ENCODE measurements at regions not wholly inside any gene's neighbourhood (a gene's known extent, or its start where the extent isn't known, plus 50 kb on each side); places are given as distances from the start of the nearest gene placed in this dataset.

DNA sequence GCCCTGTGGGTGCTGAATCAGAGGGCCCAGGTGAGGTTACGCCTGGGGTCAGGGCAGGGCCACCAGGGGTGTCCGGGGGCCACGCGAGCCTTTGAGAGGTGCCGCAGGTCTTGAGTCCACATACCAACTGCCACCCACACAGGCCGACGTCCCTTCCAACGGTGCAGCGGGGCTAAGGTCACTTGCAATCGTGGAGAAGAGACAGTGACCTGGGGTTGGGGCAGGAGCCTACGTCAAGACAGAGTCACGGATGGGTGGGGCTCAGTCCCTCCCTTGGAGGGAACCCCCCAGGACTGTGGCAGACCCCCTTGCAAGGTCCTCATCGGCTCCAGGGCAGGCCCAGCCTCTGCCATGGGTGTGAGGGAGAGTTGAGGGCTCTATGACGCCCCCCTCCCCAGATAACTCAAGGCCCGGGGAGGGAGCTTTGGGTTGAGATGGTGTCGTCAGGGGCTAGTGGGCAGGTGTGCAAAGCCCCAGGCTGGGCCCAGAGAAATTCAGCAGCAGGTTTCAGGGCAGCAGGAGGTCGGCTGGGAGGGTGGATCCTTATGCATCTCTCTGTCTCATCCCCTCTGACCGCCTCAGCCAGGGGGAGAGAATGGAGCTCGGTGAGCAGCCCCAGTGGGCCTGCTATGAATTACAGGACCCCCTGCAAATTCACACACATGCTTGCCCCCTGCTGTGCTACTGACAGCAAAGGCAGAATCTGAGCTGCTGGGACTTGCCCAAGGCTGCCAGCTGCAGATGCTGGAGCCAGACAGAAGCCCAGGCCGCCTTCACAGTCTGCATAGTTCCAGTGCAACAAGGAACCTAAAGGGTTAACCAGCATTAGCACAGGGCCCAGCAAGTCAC lies 60.0 kb downstream of the MYEOV start:
- peak in 1 of 5 donors; percentile 8 for DNase-seq
- no peaks in the 10 kb centered on the region for H3K27me3 ChIP-seq (ENCODE audit: control insufficient read depth, insufficient read depth, low read length)
- H3K27ac ChIP-seq (ENCODE audit: low read depth in 2 of 2, low read length in 2 of 2) = no peak overlapping the region
- no peak overlapping the region for H3K9ac ChIP-seq (ENCODE audit: low read length in 3 of 3)
- H3K4me1 ChIP-seq (ENCODE audit: control insufficient read depth in 2 of 3, insufficient read depth in 2 of 3, low read depth in 1 of 3, low read length in 3 of 3) = no peaks in the 10 kb centered on the region
- H3K9me3 ChIP-seq (ENCODE audit: control insufficient read depth in 2 of 3, insufficient read depth in 1 of 3, low read length in 3 of 3) = no peaks in the 10 kb centered on the region
- TF ChIP-seq, protein P1, sequence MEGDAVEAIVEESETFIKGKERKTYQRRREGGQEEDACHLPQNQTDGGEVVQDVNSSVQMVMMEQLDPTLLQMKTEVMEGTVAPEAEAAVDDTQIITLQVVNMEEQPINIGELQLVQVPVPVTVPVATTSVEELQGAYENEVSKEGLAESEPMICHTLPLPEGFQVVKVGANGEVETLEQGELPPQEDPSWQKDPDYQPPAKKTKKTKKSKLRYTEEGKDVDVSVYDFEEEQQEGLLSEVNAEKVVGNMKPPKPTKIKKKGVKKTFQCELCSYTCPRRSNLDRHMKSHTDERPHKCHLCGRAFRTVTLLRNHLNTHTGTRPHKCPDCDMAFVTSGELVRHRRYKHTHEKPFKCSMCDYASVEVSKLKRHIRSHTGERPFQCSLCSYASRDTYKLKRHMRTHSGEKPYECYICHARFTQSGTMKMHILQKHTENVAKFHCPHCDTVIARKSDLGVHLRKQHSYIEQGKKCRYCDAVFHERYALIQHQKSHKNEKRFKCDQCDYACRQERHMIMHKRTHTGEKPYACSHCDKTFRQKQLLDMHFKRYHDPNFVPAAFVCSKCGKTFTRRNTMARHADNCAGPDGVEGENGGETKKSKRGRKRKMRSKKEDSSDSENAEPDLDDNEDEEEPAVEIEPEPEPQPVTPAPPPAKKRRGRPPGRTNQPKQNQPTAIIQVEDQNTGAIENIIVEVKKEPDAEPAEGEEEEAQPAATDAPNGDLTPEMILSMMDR (IDR thresholded peaks at IDR 0.05; ENCODE audit: borderline replicate concordance, extremely low read depth, insufficient read depth) = no peak
- H3K36me3 ChIP-seq (ENCODE audit: control insufficient read depth in 2 of 3, insufficient read depth in 3 of 3, low read length in 3 of 3) = no peaks in the 10 kb centered on the region
- FAIRE-seq = no peak
- H3K4me3 ChIP-seq (ENCODE audit: low read length in 3 of 3) = no peak overlapping the region
- intact Hi-C loops (cut with DNase I) = no loop called here

DNA sequence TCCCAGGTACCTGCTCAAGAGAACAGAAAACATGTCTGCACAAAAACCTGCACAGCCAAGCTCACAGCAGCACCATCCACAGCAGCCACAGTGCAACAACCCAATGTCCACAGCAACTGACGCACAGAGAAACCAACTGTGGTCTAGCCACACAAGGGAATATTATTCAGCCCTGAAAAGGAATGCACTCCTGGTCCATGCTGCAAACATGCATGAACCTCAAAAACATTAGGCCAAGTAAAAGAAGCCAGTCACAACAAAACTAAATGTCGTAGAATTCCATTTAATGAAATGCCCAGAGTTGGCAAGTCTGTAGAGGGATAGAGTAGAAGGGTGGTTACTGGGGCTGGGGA lies 60.6 kb downstream of the MYEOV start:
- TF ChIP-seq, protein P1 (IDR thresholded peaks at IDR 0.05; ENCODE audit: borderline replicate concordance, extremely low read depth, insufficient read depth) = no peak
- FAIRE-seq (no peak), DNase-seq (no peak)
- Histone ChIP-seq H3K27me3 (ENCODE audit: control insufficient read depth, insufficient read depth, low read length) (no peaks in the 10 kb centered on the region), H3K27ac (ENCODE audit: low read depth in 2 of 2, low read length in 2 of 2) (no peak overlapping the region), H3K9ac (ENCODE audit: low read length in 3 of 3) (no peak overlapping the region), H3K4me3 (ENCODE audit: low read length in 3 of 3) (no peak overlapping the region), H3K4me1 (ENCODE audit: control insufficient read depth in 2 of 3, insufficient read depth in 2 of 3, low read depth in 1 of 3, low read length in 3 of 3) (no peaks in the 10 kb centered on the region), H3K9me3 (ENCODE audit: control insufficient read depth in 2 of 3, insufficient read depth in 1 of 3, low read length in 3 of 3) (peaks cover 0 to under 1% (median 0%) of the 10 kb centered on the region in 3 donors), H3K36me3 (ENCODE audit: control insufficient read depth in 2 of 3, insufficient read depth in 3 of 3, low read length in 3 of 3) (no peaks in the 10 kb centered on the region)
- intact Hi-C loops (cut with DNase I) = no loop called here

DNA sequence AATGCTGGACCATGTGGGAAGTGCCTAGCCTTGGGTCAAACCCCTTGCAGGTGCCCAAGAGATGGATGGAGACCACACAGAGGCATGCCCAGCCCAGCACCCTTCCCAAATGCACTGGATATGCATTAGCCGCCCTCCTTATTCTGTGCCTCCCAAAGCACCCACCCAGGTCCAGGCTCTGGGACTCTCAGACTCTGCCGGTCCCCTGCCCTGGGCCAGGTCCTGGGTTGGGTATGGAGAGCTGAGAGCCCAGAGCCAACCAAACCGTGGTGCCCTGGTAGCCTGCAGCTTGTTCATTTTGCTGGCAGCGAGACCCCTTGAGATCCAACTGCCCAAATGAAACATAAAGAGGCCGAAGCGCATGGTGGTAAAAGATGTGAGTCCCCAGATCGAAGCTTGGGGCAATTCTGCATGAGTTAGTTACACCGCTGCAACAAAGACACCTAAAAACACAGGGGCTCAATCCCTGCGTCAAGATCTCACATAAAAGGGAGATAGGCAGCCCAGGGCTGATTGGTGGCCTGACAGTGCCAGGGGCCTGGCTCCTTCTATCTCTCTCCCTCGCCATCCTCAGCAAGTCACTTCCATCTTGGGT lies 61.5 kb downstream of the MYEOV start:
- Histone ChIP-seq H3K9me3 (ENCODE audit: control insufficient read depth in 2 of 3, insufficient read depth in 1 of 3, low read length in 3 of 3) (peaks cover 0 to 5% (median 0%) of the 10 kb centered on the region in 3 donors), H3K27ac (ENCODE audit: low read depth in 2 of 2, low read length in 2 of 2) (no peak overlapping the region), H3K9ac (ENCODE audit: low read length in 3 of 3) (no peak overlapping the region), H3K4me1 (ENCODE audit: control insufficient read depth in 2 of 3, insufficient read depth in 2 of 3, low read depth in 1 of 3, low read length in 3 of 3) (no peaks in the 10 kb centered on the region), H3K4me3 (ENCODE audit: low read length in 3 of 3) (no peak overlapping the region), H3K27me3 (ENCODE audit: control insufficient read depth, insufficient read depth, low read length) (no peaks in the 10 kb centered on the region), H3K36me3 (ENCODE audit: control insufficient read depth in 2 of 3, insufficient read depth in 3 of 3, low read length in 3 of 3) (no peaks in the 10 kb centered on the region)
- intact Hi-C loops (cut with DNase I) = no loop called here
- DNase-seq (no peak), FAIRE-seq (no peak)
- TF ChIP-seq, protein P1 (IDR thresholded peaks at IDR 0.05; ENCODE audit: borderline replicate concordance, extremely low read depth, insufficient read depth) = no peak
